Caco-2 (cell line): ENCODE measurements at regions not wholly inside any gene's neighbourhood (a gene's known extent, or its start where the extent isn't known, plus 50 kb on each side); places are given as distances from the start of the nearest gene placed in this dataset.

Experiments
- BruUV-seq: library from RNA; stranded (reverse); fragments of 400-500 nt; replicated peaks from 2 replicates; lab custom pipeline; 2021; lab: Mats Ljungman, UMichigan
- CTCF ChIA-PET: fragments of 300-600 bp; sonication (Branson Sonifier 250); formaldehyde crosslinking; loops from one replicate; lab custom pipeline; 2022; ENCODE audit warnings: antibody characterized with exemption; lab: Charles Lee
- POLR2A ChIA-PET: fragments of 300-600 bp; sonication (Branson Sonifier 250); formaldehyde crosslinking; loops from one replicate; lab custom pipeline; 2022; ENCODE audit warnings: antibody characterized with exemption; lab: Charles Lee
- DNase-seq, 2 experiments: peaks; one replicate each; pipeline versions ENCODE4 v3.0.0 to v3.0.0-alpha.2; 2020 to 2022
- H3K27me3 ChIP-seq: replicated peaks from 2 replicates; pipeline ENCODE4 v1.6.0; 2011; ENCODE audit warnings: low read length; ENCODE audit not compliant: control insufficient read depth, insufficient read depth
- H3K36me3 ChIP-seq: 2 replicates; pipeline ENCODE4 v1.5.1; 2011; ENCODE audit warnings: low read length; ENCODE audit not compliant: control insufficient read depth, insufficient read depth
- H3K4me1 ChIP-seq: fragments of 250-450 bp; sonication (Bioruptor Pico); 2 replicates; pipeline ENCODE4 v1.5.1; 2020; ENCODE audit warnings: mild to moderate bottlenecking
- H3K4me3 ChIP-seq: 2 replicates; pipeline ENCODE4 v1.5.1; 2011; ENCODE audit warnings: low read depth, mild to moderate bottlenecking, control low read depth, low read length
- H3K9me3 ChIP-seq: fragments of 250-450 bp; sonication (Bioruptor Pico); 2 replicates; pipeline ENCODE4 v1.5.1; 2020; ENCODE audit warnings: mild to moderate bottlenecking, moderate library complexity
- H3K27ac Mint-ChIP-seq: one replicate; pipeline ENCODE4 v1.8.0; 2022; ENCODE audit warnings: mixed read lengths; ENCODE audit not compliant: unreplicated experiment
- H3K27me3 Mint-ChIP-seq: one replicate; pipeline ENCODE4 v1.8.0; 2022; ENCODE audit warnings: mixed read lengths; ENCODE audit not compliant: insufficient read depth, unreplicated experiment
- H3K36me3 Mint-ChIP-seq: one replicate; pipeline ENCODE4 v1.8.0; 2022; ENCODE audit warnings: mild to moderate bottlenecking, mixed read lengths; ENCODE audit not compliant: insufficient read depth, unreplicated experiment
- H3K4me1 Mint-ChIP-seq: one replicate; pipeline ENCODE4 v1.8.0; 2022; ENCODE audit warnings: low read depth, mixed read lengths; ENCODE audit not compliant: unreplicated experiment
- H3K4me3 Mint-ChIP-seq: one replicate; pipeline ENCODE4 v1.8.0; 2022; ENCODE audit warnings: mild to moderate bottlenecking, moderate library complexity, mixed read lengths; ENCODE audit not compliant: unreplicated experiment
- H3K9me3 Mint-ChIP-seq: one replicate; pipeline ENCODE4 v1.8.0; 2022; ENCODE audit warnings: mixed read lengths; ENCODE audit not compliant: unreplicated experiment
- intact Hi-C: fragments of 100-400 bp; cut with micrococcal nuclease; formaldehyde crosslinking; loops from one replicate; pipeline ENCODE4 v1.10.0; 2022; ENCODE audit not compliant: unreplicated experiment
- TF ChIP-seq, protein P1 (sequence below), 2 experiments: fragments of 200-600 bp in 1 of 2; IDR thresholded peaks; 1 replicate in 1 of 2; 2 replicates in 1 of 2; pipeline versions ENCODE4 v1.5.1 to v1.8.0; 2011 to 2022; ENCODE audit warnings: antibody characterized with exemption in 1 of 2, control low read depth in 1 of 2, inconsistent platforms in 1 of 2, low read depth in 1 of 2, low read length in 1 of 2, mild to moderate bottlenecking in 1 of 2, moderate library complexity in 1 of 2; ENCODE audit not compliant: insufficient read depth in 1 of 2, severe bottlenecking in 1 of 2, unreplicated experiment in 1 of 2

DNA sequence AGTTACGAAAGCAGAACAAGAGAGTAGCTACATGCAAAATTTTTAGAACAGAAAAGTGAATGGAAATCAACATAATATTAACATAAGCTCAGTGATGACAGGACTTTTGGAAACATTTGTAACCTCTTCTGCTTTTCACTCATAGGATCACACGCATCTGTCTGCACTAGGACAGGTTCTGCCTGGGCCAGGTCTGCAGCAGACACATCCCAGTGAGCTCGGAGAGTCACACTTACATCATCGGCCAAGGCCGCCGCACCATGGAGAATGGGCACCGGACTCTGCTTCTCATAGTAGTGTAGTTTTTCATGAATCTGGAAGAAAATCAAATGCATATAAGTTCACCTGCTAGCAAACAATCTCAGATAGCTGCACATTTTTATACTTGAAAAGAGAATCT lies 150.9 kb upstream of the ODAD2 start:
- Mint-ChIP-seq H3K4me1 (no peaks in the 10 kb centered on the region), H3K4me3 (no peak overlapping the region), H3K27ac (no peak overlapping the region), H3K27me3 (no peaks in the 10 kb centered on the region), H3K36me3 (peaks cover 24% of the 10 kb centered on the region), H3K9me3 (no peaks in the 10 kb centered on the region)
- TF ChIP-seq, protein P1, sequence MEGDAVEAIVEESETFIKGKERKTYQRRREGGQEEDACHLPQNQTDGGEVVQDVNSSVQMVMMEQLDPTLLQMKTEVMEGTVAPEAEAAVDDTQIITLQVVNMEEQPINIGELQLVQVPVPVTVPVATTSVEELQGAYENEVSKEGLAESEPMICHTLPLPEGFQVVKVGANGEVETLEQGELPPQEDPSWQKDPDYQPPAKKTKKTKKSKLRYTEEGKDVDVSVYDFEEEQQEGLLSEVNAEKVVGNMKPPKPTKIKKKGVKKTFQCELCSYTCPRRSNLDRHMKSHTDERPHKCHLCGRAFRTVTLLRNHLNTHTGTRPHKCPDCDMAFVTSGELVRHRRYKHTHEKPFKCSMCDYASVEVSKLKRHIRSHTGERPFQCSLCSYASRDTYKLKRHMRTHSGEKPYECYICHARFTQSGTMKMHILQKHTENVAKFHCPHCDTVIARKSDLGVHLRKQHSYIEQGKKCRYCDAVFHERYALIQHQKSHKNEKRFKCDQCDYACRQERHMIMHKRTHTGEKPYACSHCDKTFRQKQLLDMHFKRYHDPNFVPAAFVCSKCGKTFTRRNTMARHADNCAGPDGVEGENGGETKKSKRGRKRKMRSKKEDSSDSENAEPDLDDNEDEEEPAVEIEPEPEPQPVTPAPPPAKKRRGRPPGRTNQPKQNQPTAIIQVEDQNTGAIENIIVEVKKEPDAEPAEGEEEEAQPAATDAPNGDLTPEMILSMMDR (IDR thresholded peaks at IDR 0.05; ENCODE audit: insufficient read depth in 1 of 2, low read depth in 1 of 2, low read length in 1 of 2, severe bottlenecking in 1 of 2, unreplicated experiment in 1 of 2): no peak
- Histone ChIP-seq H3K4me1 (no peaks in the 10 kb centered on the region), H3K27me3 (no peaks in the 10 kb centered on the region), H3K4me3 (no peak overlapping the region), H3K36me3 (no peaks in the 10 kb centered on the region; the same call in 1 of the 2 replicates), H3K9me3 (no peaks in the 10 kb centered on the region)
- ChIA-PET POLR2A (no interaction called here), CTCF (interaction anchor here (0.8 kb wide), 1 partner anchor 92 kb away, joined by 4 read pairs; no protein-coding TSS in a partner anchor)
- BruUV-seq: no TSS peak
- intact Hi-C loops: no loop called here
- DNase-seq: no peak

DNA sequence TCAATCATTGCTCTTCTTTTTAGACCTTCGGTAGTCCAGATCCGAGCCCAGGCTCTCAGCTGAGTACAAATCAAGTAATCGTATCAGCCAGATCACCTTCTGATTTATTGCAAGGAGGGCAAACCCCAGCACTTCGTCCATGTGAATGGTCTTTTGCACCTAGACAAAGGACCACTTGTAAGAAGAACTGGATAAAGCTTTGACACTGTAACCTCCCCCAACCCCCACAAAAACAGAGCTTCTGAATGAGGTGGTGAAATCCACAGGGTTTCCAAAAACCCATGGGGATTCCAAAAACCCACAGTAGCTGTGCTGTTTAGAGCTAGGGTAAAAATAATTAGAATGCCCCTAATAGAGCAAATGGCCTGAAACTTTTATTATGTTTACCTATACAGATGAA lies 148.8 kb upstream of the ODAD2 start:
- ChIA-PET CTCF (interaction anchor here (0.5 kb wide), 1 partner anchor 50 kb away, joined by 3 read pairs; no protein-coding TSS in a partner anchor), POLR2A (no interaction called here)
- Mint-ChIP-seq H3K36me3 (peaks cover 24% of the 10 kb centered on the region), H3K27ac (no peak overlapping the region), H3K9me3 (no peaks in the 10 kb centered on the region), H3K27me3 (no peaks in the 10 kb centered on the region), H3K4me1 (no peaks in the 10 kb centered on the region), H3K4me3 (no peak overlapping the region)
- DNase-seq: no peak
- no peaks in the 10 kb centered on the region for H3K9me3 ChIP-seq
- intact Hi-C loops: no loop called here
- no peaks in the 10 kb centered on the region for H3K4me1 ChIP-seq
- BruUV-seq: no TSS peak
- no peak overlapping the region for H3K4me3 ChIP-seq
- TF ChIP-seq, protein P1 (IDR thresholded peaks at IDR 0.05; ENCODE audit: insufficient read depth in 1 of 2, low read depth in 1 of 2, low read length in 1 of 2, severe bottlenecking in 1 of 2, unreplicated experiment in 1 of 2): no peak
- no peaks in the 10 kb centered on the region for H3K27me3 ChIP-seq
- H3K36me3 ChIP-seq: no peaks in the 10 kb centered on the region; the same call in 1 of the 2 replicates

DNA sequence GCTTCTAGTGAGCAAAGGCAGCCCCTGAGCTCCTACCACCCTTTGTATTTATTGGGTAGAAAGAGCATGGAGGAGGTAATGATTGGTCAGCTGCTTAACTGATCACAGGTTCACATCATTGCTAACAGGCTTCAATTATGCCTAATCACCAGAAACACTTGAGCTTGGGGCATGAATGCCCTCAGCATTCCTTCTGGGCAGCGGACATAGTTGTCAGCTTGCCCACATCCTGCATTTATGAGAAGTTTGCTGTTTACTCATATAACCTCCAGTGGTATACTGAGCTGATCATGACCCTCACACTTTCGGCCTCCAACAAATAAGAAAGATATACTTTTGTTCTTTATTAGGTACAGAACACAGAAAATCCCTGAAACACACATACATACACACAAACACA lies 140.3 kb upstream of the ODAD2 start:
- H3K27me3 Mint-ChIP-seq: no peaks in the 10 kb centered on the region
- TF ChIP-seq, protein P1 (IDR thresholded peaks at IDR 0.05; ENCODE audit: insufficient read depth in 1 of 2, low read depth in 1 of 2, low read length in 1 of 2, severe bottlenecking in 1 of 2, unreplicated experiment in 1 of 2): no peak
- H3K36me3 Mint-ChIP-seq: peaks cover 13% of the 10 kb centered on the region
- H3K4me1 ChIP-seq: no peaks in the 10 kb centered on the region
- H3K4me1 Mint-ChIP-seq: no peaks in the 10 kb centered on the region
- H3K9me3 Mint-ChIP-seq: peaks cover 39% of the 10 kb centered on the region
- H3K4me3 Mint-ChIP-seq: no peak overlapping the region
- no peaks in the 10 kb centered on the region for H3K27me3 ChIP-seq
- H3K27ac Mint-ChIP-seq: no peak overlapping the region
- POLR2A ChIA-PET: no interaction called here
- intact Hi-C loops: no loop called here
- no peak overlapping the region for H3K4me3 ChIP-seq
- CTCF ChIA-PET: interaction anchor here (0.6 kb wide), 1 partner anchor 860 kb away, joined by 3 read pairs; no protein-coding TSS in a partner anchor
- no TSS peak for BruUV-seq
- DNase-seq: no peak
- H3K9me3 ChIP-seq: peaks cover 16% of the 10 kb centered on the region
- no peaks in the 10 kb centered on the region; the same call in 1 of the 2 replicates for H3K36me3 ChIP-seq
